A673 (cell line): ENCODE measurements at regions not wholly inside any gene's neighbourhood (a gene's known extent, or its start where the extent isn't known, plus 50 kb on each side); places are given as distances from the start of the nearest gene placed in this dataset.

ENCODE experiments used
- EZH2 ChIP-seq: fragments of 200-600 bp; sonication (generic); IDR thresholded peaks from 2 replicates; pipeline ENCODE4 v1.6.1; 2017; ENCODE audit warnings: borderline replicate concordance, low read depth, mild to moderate bottlenecking, mixed read lengths, antibody characterized with exemption, low read length; ENCODE audit not compliant: poor library complexity, severe bottlenecking
- TF ChIP-seq, protein P1 (sequence below): fragments of 300-800, 200-600 bp; sonication (generic); conservative IDR thresholded peaks from 2 replicates; pipeline ENCODE4 v1.5.1; 2017; ENCODE audit warnings: low read depth, mild to moderate bottlenecking, antibody characterized with exemption, low read length, moderate library complexity, mixed read lengths

- TF ChIP-seq, protein P1, sequence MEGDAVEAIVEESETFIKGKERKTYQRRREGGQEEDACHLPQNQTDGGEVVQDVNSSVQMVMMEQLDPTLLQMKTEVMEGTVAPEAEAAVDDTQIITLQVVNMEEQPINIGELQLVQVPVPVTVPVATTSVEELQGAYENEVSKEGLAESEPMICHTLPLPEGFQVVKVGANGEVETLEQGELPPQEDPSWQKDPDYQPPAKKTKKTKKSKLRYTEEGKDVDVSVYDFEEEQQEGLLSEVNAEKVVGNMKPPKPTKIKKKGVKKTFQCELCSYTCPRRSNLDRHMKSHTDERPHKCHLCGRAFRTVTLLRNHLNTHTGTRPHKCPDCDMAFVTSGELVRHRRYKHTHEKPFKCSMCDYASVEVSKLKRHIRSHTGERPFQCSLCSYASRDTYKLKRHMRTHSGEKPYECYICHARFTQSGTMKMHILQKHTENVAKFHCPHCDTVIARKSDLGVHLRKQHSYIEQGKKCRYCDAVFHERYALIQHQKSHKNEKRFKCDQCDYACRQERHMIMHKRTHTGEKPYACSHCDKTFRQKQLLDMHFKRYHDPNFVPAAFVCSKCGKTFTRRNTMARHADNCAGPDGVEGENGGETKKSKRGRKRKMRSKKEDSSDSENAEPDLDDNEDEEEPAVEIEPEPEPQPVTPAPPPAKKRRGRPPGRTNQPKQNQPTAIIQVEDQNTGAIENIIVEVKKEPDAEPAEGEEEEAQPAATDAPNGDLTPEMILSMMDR: no peak
- TF ChIP-seq EZH2: no peak
Measured at GRCh38 chr17:14826358-14826757, 438.8 kb downstream of the PMP22 start.
